Activated B cell treated with CpG ODN at 0.5 μM for 24 hours (primary cell): ENCODE measurements at regions not wholly inside any gene's neighbourhood (a gene's known extent, or its start where the extent isn't known, plus 50 kb on each side); places are given as distances from the start of the nearest gene placed in this dataset.

Source experiments
- ATAC-seq: fragments of 200-7000 bp; cut with Tn5 transposase; one replicate; pipeline ENCODE4 v1.10.0; 2021; ENCODE audit warnings: low read depth, mild to moderate bottlenecking, moderate library complexity
- CTCF ChIA-PET: fragments of 350-600 bp; sonication (Branson Sonifier 250); formaldehyde crosslinking; loops from one replicate; lab custom pipeline; 2021; ENCODE audit warnings: antibody characterized with exemption; lab: Charles Lee
- POLR2A ChIA-PET: fragments of 350-600 bp; sonication (Branson Sonifier 250); formaldehyde crosslinking; loops from one replicate; lab custom pipeline; 2021; ENCODE audit warnings: antibody characterized with exemption; lab: Charles Lee
- DNase-seq: peaks from one replicate; pipeline ENCODE4 v3.0.0; 2022
- H3K27ac Mint-ChIP-seq: one replicate; pipeline ENCODE4 v1.8.0; 2020; ENCODE audit warnings: mixed read lengths
- H3K27me3 Mint-ChIP-seq: one replicate; pipeline ENCODE4 v1.8.0; 2021; ENCODE audit warnings: mixed read lengths
- H3K36me3 Mint-ChIP-seq: one replicate; pipeline ENCODE4 v1.8.0; 2021; ENCODE audit warnings: low read depth, mixed read lengths
- H3K4me1 Mint-ChIP-seq: one replicate; pipeline ENCODE4 v1.8.0; 2021; ENCODE audit warnings: mixed read lengths
- H3K4me3 Mint-ChIP-seq: one replicate; pipeline ENCODE4 v1.8.0; 2020; ENCODE audit warnings: mild to moderate bottlenecking, mixed read lengths
- H3K9me3 Mint-ChIP-seq: one replicate; pipeline ENCODE4 v1.8.0; 2020; ENCODE audit warnings: mixed read lengths
- CTCF ChIP-seq: fragments of 200-600 bp; IDR thresholded peaks from one replicate; pipeline ENCODE4 v1.8.0; 2022; ENCODE audit warnings: antibody characterized with exemption, mild to moderate bottlenecking
- intact Hi-C: fragments of 100-400 bp; cut with micrococcal nuclease; formaldehyde crosslinking; loops from one replicate; pipeline ENCODE4 v1.15.1; 2024

- no peak for ATAC-seq
- no peak overlapping the region for H3K4me3 Mint-ChIP-seq
- CTCF ChIA-PET: no interaction called here
Observed at GRCh38 chr18:62629031-62629430, 86.3 kb upstream of the PHLPP1 start.

GRCh38 chr18:62631173-62631572 lies 84.2 kb upstream of the PHLPP1 start:
- TF ChIP-seq CTCF: no peak
- POLR2A ChIA-PET: interaction anchor here (0.5 kb wide), 1 partner anchor 1317 kb away, joined by 3 read pairs; no protein-coding TSS in a partner anchor
- intact Hi-C loops: no loop called here
- peaks cover 4% of the 10 kb centered on the region for H3K27me3 Mint-ChIP-seq
- no peak overlapping the region for H3K27ac Mint-ChIP-seq
- no peaks in the 10 kb centered on the region for H3K36me3 Mint-ChIP-seq
- CTCF ChIA-PET: no interaction called here
- H3K9me3 Mint-ChIP-seq: peaks cover 3% of the 10 kb centered on the region
- no peak overlapping the region for H3K4me3 Mint-ChIP-seq
- ATAC-seq (no peak), DNase-seq (no peak)
- no peaks in the 10 kb centered on the region for H3K4me1 Mint-ChIP-seq

More at GRCh38 chr18:62629031-62629430, 86.3 kb upstream of the PHLPP1 start:
- no peaks in the 10 kb centered on the region for H3K36me3 Mint-ChIP-seq
- peaks cover 3% of the 10 kb centered on the region for H3K9me3 Mint-ChIP-seq
- no peak for TF ChIP-seq CTCF
- no peaks in the 10 kb centered on the region for H3K27me3 Mint-ChIP-seq
- no peak overlapping the region for H3K27ac Mint-ChIP-seq
- no peaks in the 10 kb centered on the region for H3K4me1 Mint-ChIP-seq
- POLR2A ChIA-PET: no interaction called here
- DNase-seq: no peak
- intact Hi-C loops: no loop called here

- TF ChIP-seq CTCF: no peak
- no peak overlapping the region for H3K4me3 Mint-ChIP-seq
- POLR2A ChIA-PET: no interaction called here
- H3K9me3 Mint-ChIP-seq: peaks cover 3% of the 10 kb centered on the region
- CTCF ChIA-PET: no interaction called here
- intact Hi-C loops: no loop called here
- DNase-seq (no peak), ATAC-seq (no peak)
- H3K36me3 Mint-ChIP-seq: no peaks in the 10 kb centered on the region
- H3K27ac Mint-ChIP-seq: no peak overlapping the region
- peaks cover 4% of the 10 kb centered on the region for H3K27me3 Mint-ChIP-seq
- no peaks in the 10 kb centered on the region for H3K4me1 Mint-ChIP-seq
Observed at GRCh38 chr18:62632788-62633455, 82.4 kb upstream of the PHLPP1 start.

GRCh38 chr18:62634458-62634857 lies 80.9 kb upstream of the PHLPP1 start:
- DNase-seq (no peak), ATAC-seq (no peak)
- Mint-ChIP-seq H3K9me3 (no peaks in the 10 kb centered on the region), H3K27ac (no peak overlapping the region), H3K4me1 (no peaks in the 10 kb centered on the region), H3K4me3 (no peak overlapping the region), H3K27me3 (peaks cover 7% of the 10 kb centered on the region), H3K36me3 (no peaks in the 10 kb centered on the region)
- POLR2A ChIA-PET: no interaction called here
- no peak for TF ChIP-seq CTCF
- CTCF ChIA-PET: interaction anchor here (1.4 kb wide), 1 partner anchor 348 kb away, joined by 5 read pairs; no protein-coding TSS in a partner anchor
- intact Hi-C loops: no loop called here

GRCh38 chr18:62634979-62635630 lies 80.2 kb upstream of the PHLPP1 start:
- intact Hi-C loops: no loop called here
- Mint-ChIP-seq H3K4me1 (no peaks in the 10 kb centered on the region), H3K36me3 (no peaks in the 10 kb centered on the region), H3K4me3 (no peak overlapping the region), H3K27ac (no peak overlapping the region), H3K27me3 (peaks cover 7% of the 10 kb centered on the region), H3K9me3 (no peaks in the 10 kb centered on the region)
- DNase-seq (no peak), ATAC-seq (no peak)
- CTCF ChIA-PET: interaction anchor here (1.1 to 1.4 kb wide), 2 partner anchors 48 to 347 kb away, joined by 3 to 5 read pairs; no protein-coding TSS in a partner anchor
- TF ChIP-seq CTCF: no peak
- POLR2A ChIA-PET: no interaction called here
